GM08714 (cell line): ENCODE measurements at regions not wholly inside any gene's neighbourhood (a gene's known extent, or its start where the extent isn't known, plus 50 kb on each side); places are given as distances from the start of the nearest gene placed in this dataset.
A peak's percentile ranks its signal among the peaks of the same experiment; 100 is the strongest.
"Not testable (repeated sequence)": the region's sequence is repeated elsewhere in the genome, so short reads cannot be mapped to it uniquely, and the experiment has no call there.

Experiments used
- H3K4me3 ChIP-seq: fragments of 200-500 bp; sonication (Bioruptor generic); 2 replicates; pipeline ENCODE4 v1.5.1; 2014; ENCODE audit warnings: mild to moderate bottlenecking, low read length, inconsistent platforms
- ZNF274 ChIP-seq: IDR thresholded peaks from 2 replicates; pipeline ENCODE4 v1.6.1; 2012; ENCODE audit warnings: mild to moderate bottlenecking, low read depth, low read length

DNA sequence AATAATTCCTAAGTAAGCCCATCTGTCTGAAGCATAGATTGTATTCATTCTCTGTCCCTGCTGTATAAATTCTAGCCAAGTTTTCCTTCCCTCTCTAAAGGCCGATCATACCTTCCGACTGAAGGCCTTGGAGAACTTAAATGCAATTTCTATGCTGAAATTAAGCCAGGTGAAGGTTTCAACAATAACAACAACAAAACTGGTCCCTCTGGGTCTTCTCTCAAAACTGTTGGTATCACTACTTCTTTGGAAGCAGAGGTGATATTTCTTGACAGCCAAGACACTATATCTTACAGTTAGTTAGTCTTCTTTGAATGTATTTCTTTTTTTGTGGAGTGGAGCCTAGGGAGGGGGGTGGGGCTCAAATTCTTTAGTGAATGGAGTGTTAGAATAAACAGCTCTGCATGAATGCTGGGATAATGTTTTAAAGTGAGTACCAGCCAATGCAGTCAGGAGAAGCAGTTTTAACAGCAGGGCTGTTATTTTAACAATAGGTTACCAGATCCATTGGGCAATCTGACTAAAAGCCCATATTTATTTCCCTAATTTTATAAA lies 508.9 kb downstream of the EBF1 start:
- no peak overlapping the region for H3K4me3 ChIP-seq
- TF ChIP-seq ZNF274, result no peak

DNA sequence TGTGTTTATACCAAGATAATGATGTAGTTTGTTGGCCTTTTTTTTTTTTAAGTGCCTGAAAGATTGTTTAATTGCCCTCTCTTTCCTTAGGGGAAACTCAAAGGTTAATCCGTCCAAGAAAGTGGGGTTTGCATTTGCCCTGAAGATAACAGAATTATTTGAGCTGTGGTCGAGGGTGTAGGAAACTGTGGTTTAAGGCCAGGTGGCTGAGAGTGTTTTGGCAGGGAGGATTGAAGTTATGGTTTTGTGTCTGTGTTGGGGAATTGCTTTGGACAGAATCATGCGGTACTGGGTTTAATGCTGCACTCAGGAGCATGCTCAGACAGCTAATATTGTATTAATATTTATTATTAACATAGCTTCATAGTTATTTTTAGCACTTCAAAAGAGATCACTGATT lies 509.8 kb downstream of the EBF1 start:
- TF ChIP-seq ZNF274, result no peak
- no peak overlapping the region for H3K4me3 ChIP-seq

DNA sequence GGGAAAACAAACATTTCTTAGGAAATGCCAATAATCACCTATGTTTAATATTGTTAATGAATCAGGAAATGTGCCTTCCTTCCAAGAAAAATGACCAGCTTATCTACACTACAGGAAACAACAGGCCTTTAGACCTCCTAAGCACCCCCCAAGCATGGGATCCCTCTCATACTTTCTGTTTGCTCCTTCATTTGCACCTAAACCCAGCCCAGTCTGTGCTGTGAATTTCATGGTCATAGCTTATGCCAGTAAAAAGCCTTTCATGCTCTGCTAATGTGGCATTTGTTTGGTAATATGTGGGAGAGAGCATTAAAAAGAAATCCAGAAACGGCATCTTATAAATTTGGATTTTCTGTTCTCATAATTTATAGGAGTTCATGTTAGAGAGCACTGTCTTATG lies 511.1 kb downstream of the EBF1 start:
- H3K4me3 ChIP-seq, result no peak overlapping the region
- TF ChIP-seq ZNF274, result no peak

DNA sequence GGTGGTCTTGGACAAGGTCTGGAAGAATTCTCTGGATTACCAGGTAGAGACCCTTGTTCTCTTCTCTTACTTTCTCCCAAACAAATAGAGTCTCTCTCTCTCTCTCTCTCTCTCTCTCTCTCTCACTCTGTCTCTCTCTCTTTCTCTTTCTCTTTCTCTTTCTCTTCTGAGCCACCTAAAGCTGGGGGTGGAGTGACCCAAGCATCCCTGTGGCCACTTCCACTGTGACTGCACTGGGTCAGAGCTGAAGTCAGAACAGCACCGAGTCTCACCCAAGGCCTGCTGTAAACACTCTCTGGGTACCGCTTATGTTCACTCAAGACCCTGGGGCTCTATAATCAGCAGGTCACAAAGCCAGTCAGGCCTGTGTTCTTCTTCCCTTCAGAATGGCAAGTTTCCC lies 513.7 kb downstream of the EBF1 start:
- no peak for TF ChIP-seq ZNF274
- H3K4me3 ChIP-seq, result no peak overlapping the region

DNA sequence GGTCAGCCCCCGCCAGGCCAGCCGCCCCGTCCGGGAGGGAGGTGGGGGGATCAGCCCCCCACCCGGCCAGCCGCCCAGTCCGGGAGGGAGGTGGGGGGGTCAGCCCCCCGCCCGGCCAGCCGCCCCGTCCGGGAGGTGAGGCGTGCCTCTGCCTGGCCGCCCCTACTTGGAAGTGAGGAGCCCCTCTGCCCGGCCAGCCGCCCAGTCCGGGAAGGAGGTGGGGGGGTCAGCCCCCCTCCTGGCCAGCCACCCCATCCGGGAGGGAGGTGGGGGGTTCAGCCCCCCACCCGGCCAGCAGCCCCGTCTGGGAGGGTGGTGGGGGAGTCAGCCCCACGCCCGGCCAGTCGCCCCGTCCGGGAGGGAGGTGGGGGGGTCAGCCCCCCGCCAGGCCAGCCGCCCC lies 517.0 kb downstream of the EBF1 start:
- not testable (repeated sequence) for H3K4me3 ChIP-seq

DNA sequence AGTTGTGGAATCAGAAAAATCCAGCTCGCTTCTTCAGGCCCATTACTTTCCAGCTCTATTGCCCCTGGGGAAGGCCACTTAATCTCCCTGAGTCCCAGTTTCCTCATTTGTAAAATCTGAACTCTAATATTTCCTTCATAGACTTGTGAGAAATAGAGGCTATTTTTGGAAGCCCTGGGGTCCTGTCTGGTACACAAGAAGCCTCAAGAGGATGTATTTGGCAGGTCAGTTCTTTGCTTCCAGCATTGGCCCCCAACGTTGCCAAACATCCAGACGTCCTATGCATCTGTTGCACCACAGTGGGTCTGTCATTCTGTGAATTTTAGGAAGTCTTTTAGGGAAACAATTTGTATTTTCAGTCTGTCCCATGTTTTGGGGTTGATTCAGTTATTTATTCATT lies 525.9 kb downstream of the EBF1 start:
- TF ChIP-seq ZNF274, result no peak
- no peak overlapping the region for H3K4me3 ChIP-seq

DNA sequence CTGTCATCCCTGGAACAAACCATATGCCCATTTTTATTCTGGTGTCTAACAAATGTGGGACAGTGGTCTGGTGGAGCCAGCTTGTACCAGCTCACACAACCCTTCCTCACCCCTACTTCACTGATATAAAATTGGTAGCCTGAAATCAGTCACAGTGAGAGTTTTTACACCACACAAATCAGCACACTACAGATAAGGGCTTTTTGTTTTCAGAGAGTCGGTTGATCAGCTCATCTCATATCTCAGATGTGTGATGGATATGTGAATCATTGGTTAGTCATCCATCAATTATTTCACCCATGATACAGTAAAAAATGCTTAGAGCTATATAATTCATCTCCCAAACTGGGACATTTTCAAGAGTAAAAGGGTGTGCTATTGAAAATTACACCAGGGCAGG lies 529.2 kb downstream of the EBF1 start:
- no peak overlapping the region for H3K4me3 ChIP-seq
- TF ChIP-seq ZNF274, result no peak

DNA sequence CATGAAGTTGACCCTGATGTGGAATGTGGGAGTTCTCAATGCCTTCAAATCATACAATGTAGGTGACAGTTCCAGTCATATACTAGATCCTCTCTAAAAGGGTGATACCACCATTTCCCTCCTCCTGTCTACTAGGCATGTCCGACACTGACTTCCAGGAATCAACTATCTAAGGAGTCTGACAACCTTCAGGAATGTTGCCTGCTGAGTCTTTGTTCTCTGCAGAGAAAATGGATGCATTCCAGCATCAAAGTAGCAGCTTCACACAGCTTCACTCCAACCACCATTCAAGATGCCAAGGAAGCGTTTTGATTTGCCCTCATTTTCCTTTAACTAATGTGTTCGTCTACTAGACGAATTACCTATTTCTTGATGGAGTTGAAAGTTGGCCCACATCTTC lies 530.2 kb downstream of the EBF1 start:
- no peak overlapping the region for H3K4me3 ChIP-seq
- TF ChIP-seq ZNF274, result no peak

DNA sequence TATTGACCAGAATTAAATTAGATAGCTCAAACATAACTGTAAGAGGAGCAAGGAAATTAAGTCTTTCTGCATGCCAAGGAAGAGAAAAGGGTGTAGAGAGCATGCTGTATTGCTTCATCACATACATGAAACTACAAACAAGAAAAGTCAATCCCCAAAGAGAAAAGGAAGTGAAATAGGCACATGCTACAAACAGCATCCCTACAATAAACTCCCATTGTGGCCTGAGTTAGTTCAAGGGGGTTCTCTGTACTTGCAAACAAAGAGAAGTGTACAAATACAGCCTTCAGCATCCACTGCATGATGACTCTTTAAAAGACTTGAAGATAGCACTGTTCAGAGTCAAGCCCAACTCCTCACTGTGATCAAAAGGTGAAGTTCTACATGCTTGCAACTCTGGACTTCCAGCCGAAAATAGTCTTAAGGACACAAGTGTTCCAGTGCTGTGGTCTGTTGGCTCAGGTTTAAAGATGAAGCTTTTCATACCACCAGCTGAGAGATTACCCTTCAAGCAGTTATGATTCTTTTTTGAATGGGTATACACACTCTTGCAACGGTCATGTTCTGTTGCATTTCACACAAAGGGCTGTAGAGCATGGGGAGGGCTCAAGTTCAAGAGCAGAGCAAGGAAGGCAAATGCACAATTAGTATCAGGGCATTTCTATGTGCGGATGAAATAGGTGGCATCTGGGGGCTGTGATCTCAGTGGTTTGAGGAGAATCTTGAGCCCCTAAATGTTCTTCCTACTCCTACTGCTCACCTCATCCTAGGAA lies 534.5 kb downstream of the EBF1 start:
- no peak overlapping the region for H3K4me3 ChIP-seq
- TF ChIP-seq ZNF274, result no peak

DNA sequence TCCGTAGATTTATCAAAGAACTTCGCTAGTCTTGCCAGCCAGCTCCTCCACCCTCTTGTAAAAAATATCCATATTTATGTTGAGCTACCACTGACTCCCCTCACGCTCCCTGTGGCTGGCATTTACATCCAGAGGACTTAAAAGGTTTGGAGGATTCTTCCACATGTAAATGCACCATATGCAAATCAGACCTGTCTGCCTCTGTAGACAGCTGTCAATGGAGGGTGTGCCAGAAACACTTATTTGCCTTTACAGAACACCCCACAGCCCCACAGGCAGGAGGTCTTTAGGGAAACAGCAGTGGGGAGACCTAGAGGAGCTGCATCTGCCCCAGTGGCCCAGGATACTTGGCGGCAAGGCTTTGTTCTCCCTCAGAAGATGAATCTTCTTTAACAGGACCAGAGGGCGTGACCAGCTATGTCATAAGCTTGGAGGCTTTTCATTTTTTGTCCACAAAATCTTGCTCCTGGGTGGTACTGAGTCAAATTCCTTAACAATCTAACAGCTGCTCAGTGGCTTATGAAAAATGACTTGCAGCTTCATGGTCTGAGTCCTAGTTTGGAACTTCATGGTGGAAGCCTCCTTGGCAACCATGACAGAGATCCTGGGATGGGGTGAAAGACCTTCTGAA lies 535.8 kb downstream of the EBF1 start:
- no peak overlapping the region for H3K4me3 ChIP-seq
- no peak for TF ChIP-seq ZNF274

DNA sequence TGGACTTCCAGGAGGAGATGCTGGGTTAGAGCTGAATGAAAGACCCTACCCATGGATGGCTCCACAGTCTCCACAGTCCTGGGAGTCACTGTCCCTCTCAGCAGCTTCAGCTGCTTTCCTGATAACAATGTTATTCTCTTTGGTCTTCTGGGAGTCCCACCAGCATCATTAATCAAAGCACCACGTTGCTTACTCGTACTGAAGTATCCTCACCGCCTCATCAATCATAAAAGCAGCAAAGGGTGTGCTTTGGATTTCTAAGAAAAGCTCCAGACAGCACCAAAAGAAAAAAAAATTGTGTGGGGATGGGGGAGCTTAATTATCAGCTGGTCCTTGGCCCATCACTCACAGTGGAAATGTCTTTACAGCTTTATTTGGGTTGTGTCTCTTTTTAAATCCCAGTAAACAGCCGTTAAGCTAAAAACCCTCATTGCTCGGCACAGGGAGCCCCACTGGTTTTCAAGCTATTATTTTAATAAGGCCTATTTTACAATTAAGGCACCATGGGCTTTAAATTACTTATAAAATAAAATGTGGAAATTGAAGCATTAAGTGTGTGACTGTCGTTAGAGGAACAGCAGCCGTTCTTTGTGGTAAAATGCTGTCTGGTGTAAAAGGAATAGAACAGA lies 538.0 kb downstream of the EBF1 start:
- no peak overlapping the region for H3K4me3 ChIP-seq

DNA sequence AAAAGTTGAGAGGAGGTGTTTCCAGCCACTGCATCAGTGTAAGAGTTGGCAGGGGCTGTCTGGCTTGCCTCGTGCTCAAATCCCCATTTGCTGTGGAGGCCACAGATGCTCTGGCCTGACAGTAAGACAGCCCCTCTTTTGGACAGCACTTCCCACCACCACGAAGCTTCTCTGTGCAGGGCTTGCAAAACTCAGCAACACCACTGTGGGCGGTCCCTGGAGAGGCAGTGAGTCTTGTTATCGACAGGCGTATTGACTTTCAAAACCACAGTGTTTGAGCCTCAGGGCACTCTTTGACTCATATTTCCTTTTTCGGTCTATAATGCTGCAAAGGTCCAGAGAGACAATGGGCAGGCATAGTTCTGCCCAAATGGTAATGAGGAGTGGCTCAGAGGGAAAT lies 539.5 kb downstream of the EBF1 start:
- TF ChIP-seq ZNF274, result no peak
- H3K4me3 ChIP-seq, result peak overlapping the region; percentile 24; the same call in 1 of the 2 replicates

More for the DNA sequence above, 538.0 kb downstream of the EBF1 start:
- no peak for TF ChIP-seq ZNF274

DNA sequence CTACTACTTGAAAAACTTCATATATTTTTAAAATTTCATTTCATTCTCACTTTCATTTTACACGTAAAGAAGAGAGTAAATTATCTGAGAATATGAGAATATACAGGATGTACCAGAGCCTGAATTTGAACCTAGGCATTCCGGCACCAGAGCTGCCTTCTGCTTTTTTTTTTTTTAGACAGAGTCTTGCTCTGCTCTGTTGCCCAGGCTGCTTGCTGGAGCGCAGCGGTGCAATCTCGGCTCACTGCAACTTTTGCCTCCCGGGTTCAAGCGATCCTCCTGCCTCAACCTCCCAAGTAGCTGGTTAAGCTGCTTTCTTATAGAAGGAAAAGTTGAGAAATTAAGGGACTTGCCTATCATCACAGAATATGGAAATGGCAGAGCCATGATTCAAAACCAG lies 540.1 kb downstream of the EBF1 start:
- TF ChIP-seq ZNF274, result no peak
- H3K4me3 ChIP-seq, result peak overlapping the region; percentile 24; the same call in 1 of the 2 replicates

DNA sequence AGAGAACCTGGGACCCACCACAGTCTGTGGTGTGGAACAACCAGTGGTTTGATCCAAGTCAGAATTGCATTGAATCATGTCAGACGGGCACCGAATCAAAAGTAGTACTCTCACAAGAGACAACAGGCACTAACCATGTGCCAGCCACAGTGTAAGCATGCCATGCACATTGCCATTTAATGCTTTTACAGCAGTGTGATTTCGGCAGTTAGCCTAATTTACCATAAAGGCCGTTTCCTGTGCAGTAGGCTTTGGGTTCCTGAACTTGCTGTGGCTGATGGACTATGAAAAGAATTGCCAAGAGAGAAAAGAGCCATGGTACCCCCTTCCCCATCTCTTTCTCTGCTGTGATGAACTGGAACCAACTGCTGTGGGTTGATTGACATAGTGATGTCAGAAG lies 540.6 kb downstream of the EBF1 start:
- TF ChIP-seq ZNF274, result no peak
- H3K4me3 ChIP-seq, result peak overlapping the region; percentile 16; the same call in 1 of the 2 replicates

DNA sequence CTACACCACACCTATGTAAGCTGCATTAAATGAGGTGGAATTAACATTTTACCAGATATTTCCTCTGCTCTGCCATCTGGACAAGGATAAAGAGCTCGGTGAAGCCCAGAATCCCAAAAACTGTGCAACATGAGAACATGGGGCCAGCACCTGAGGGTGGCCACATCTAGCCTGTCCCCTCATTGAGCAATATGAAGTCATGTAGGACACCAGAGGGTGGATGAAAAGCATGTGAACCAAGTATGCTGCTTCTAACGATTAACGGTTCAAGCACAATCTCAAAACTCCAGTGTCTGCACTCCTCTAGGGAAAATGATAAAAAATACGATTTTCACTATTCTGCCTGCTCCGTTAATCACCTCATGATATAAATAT lies 545.8 kb downstream of the EBF1 start:
- no peak for TF ChIP-seq ZNF274
- no peak overlapping the region for H3K4me3 ChIP-seq
